NCI-H1436 treated with DMSO at 0.1 percent for 48 hours (cell line): ENCODE measurements at regions not wholly inside any gene's neighbourhood (a gene's known extent, or its start where the extent isn't known, plus 50 kb on each side); places are given as distances from the start of the nearest gene placed in this dataset.

Experiments used
- DNase-seq: peaks from one replicate; lab custom pipeline; 2025; lab: John Stamatoyannopoulos, UW

DNA sequence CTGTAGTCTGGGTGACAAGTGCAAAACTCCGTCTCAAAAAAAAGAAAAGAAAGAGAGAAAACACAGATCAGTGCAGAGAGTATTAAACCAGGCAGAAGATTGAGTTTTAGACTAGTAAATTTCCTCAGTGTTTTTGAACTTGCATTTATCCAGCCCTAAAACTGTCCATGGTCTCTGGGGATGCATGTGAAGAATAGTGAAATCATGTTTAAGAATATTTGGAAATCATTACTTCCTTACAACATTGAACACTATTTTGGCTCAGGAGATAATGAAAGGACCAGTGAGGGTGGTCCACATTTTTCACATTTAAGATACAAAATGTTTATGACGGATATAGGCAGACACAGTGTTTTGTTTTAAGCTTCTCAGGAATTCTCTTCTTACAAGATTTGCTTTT is 195.8 kb upstream of the RASGEF1B start:
- DNase-seq = no peak

DNA sequence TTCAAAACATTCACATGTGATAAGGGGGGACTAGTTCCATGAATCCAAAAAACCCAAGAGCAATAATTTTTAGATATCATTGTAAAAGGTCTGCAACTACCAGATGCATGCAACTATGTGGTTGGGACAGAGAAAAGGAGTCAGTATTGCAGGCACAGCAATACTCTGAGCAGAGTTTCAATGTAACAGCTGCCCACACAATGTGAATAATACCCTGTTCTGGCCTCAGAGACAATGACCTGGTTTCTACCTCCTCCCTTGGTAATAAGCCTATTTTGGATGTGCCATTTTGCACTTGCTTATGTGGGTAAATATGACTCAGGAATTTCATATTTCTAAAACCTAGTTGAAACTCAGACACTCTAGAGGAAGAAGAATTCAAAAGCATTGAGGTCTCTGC is 194.8 kb upstream of the RASGEF1B start:
- DNase-seq = no peak

DNA sequence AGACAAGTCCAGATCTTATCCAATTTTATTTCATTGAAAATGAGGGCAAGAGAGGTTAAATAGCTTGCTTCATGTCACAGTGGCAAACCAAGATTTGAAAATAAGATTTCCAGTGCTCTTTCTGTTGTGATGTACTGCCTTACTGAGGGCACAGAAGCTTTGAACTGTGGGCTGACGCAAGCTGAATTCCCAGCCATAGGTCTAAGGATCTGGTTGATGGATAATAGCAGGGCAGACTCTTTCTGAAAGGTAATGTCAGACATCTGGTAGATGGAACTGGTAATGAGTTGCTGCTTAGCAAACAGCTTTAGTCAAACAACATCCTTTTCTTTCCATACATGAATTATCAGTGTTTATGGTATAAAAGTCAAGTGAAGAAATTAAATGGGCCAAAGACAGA is 193.9 kb upstream of the RASGEF1B start:
- DNase-seq = no peak

DNA sequence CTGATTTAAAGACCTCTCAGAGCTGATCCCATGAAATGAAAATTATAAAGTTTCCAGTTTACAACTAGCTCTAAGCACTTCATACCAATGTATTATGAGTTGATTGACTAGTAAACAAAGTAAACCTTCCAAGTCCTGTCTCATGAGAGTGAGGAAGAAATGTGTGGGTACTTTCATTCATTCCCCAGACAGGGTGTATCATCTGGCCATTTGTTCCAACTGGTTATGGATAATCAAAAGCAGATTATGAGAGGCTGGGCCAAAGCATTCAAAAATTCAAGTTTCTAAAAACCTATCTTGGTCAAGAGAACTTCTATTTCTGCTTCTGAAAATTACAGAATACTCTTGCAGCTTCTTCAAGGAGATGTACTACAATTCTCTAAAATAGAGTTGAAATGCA is 193.3 kb upstream of the RASGEF1B start:
- DNase-seq = no peak

DNA sequence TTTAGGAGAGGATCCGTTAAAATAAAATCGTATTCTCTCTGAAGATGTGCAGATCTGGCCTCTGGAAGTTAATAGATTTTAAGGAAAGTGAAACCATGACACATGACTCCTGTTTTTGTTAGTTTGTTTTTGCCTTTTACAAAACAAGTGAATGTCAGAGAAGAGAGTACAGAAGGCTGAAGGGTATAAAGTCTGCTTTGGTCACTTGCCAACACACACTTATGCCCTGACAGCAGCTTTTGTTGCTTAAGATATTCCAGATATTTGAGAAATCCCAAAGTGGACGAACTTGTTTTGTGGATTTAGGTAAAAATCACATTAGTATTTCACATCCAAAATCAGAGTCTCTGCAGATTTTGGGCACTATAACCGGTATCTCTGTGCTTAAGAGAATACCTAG is 192.4 kb upstream of the RASGEF1B start:
- DNase-seq = no peak

DNA sequence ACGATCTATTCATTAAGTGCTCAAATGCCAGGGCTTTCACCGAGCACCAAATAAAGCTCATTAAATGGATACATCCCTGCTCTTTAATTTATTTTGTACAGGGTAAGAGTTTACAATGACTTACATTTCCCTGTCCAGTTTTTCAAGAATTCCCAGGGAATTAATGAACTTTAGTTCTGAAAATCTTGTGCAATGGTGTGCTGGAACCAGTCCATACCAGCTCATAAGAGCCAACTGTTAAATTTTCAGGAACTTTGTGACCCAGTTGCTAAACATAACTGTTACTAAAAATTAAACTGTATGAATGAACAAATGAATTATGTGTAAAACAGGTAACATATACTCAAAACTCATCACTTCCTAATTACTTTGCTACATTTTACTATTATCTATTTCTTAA is 191.7 kb upstream of the RASGEF1B start:
- no peak for DNase-seq

DNA sequence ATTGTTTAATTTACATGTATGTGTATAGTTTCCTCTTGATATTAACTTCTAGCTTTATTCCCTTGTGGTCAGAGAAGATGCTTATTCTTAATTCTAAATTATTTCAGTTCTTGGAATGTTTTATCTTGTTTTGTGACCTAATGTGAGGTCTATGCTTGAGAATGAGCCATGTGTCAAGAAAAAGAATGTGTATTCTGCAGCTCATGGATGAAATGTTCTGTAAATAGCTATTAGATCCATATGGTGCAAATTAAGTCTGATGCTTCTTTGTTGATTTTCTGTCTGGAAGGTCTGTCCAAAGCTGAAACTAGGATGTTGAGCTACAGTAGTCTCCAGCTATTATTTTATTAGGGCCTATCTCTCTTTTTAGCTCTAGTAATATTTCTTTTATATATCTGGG is 187.3 kb upstream of the RASGEF1B start:
- DNase-seq = no peak

DNA sequence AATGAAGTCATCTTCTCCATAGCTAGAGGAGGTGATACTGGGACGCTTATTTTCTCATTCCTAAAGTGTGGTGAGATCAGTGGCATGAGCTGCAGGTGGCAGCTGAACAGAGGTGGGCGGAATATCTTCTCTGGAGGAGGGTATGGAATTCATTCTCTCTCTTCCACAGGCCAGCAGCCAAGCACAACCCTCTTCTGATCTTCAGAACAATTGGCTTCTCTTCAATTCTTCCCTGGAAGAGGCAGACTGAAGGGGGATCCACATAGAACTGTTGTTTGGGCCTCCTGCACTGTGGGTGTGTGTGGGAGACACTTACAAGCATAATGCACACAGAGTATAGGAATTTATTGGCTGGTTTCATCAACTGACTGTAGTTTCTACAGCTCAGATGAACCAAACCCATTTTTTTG is 180.4 kb upstream of the RASGEF1B start:
- DNase-seq = no peak

DNA sequence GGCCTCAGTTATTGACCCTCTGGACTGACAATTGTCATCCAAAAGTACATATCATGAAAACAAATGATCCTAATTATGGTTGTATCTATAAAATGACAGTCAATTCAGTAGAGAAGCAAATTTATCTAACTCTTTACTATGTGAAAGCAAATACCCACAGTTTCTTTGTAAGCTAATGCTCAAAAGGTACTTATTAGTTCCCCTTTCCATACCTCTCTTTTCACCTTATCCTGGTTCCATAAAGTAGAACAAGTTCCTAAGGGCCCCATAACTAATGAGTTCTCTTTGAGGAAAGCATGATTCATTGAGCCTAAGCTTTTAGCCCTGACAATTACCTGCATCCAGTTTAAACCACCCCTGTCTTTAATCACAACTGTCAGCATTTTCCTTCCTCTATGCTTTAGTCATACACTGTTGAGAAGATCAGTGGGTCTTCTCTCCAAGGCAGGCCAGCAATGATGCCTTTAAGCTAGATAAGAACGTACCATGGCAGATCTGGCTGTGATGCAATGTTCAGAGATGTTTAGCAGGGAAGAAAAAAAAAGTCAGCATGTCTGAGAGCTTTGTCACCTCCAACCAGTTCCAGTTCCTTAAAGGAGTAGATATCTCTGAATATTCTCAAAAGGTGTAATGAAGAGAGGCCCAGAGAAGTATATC is 179.7 kb upstream of the RASGEF1B start:
- DNase-seq = no peak

DNA sequence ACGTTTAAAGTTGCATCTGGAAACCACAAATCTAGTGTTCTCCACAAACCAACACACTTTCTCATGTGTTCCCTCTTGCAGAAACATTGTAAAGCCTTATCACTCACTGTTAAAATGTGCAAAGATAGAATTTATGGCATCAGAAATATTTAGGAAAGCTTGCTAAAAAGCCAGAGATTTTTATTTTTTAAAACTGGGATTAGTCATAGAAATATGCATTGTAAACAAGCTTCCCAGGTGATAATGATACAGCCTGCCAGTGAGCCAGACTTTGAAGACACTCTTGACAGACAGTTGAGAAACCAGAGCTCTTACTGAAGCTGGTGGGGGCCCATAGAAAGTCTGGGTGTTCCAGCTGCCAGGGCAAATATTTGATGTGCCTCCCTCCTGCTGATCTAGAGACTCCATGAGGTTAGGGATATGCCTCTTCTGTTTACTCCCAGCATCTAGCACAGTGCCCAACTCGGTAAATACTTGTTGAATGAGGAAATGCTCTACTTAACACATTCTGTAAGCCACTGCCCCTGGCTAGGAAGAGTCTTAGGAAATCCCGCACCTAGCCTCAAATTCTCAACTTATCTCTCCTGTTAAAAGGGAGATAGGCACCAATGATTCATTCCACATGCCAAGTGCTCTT is 179.0 kb upstream of the RASGEF1B start:
- DNase-seq = no peak

DNA sequence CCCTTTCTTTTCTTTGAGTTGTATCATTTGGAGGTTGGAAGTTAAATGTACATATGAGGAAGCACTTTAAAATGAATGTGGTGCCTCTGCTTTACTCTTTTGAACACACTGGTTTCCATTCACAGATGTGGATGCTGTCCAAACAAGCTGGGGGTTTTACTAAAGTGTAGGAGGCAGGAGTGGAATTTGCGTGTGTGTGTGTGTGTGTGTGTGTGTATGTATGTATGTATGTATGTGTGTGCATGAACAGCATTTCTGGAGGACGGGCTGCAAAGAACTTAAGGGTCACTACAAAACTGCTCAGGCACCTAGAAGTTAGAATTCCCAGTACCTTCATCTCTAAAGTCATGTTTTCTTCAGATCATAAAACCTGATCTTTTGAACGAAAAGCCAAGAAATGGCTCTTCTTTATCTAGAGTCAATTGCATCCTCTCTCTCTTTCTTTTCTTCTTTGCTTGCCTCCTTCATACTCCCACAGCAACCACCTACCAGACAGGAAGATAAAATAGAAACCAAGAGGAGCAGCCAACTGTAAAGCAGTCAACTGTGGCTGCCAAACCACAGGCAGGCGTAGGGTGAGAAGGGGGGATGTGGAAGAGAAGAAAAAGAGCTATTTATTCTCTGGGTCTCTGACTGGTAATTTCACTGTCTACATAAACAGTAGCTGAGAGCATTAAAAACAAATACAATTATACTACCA is 177.0 kb upstream of the RASGEF1B start:
- DNase-seq = no peak

DNA sequence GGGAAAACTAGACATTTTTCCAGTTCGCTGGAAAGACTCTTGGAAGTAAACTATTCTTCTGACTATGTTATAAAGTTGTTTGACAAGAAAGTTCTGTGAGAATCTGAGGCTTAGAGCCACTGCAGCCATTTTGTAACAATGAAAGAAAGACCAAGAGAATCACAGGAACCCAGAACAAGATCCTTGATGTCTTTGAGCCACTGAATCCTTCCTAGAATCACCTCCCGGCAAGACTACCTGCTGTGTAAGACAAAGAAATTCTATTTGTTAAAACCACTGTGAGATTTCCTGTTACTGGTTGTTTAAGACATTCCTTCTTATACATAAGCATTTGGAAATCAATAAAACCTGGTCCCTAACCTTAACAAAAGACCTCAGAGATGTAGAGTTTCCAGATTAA is 175.7 kb upstream of the RASGEF1B start:
- DNase-seq = no peak

DNA sequence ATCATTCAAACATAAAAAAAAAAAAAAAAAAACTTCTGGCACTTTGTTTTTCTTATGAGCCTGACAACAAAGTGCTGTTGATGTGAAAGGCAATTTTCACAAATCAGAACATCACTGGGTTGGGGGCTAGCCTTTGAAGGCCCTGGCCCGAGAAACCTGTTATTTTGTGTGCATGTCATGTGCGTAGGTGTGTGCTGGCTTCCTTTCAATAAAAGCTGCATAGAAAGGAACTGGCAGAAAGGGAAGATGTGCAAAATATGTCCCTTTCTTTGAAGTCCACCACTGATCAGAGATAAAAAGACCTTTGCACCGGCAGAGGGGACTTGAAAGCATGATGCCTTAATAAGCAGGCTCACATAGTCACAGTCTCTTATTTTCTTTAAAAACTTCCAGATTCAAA is 170.8 kb upstream of the RASGEF1B start:
- no peak for DNase-seq

DNA sequence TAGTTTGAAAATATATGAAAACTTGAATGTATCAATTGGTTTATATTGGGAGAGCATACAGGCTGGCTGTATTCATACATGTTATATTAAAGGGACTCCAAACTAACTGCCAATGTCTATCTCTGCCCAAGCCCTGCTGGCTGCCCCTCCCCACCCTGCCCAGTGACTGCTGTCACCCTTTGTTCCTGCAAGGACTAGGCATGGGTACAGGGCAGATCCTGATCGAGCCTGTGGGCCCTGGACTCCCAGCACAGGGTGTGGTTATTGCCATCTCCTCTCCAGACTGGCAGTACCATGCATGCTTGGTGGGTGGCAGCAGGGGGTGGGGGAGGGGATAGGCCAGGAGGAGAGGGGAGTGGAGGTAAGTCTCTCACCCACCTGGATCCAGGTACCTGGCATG is 167.5 kb upstream of the RASGEF1B start:
- DNase-seq = no peak

DNA sequence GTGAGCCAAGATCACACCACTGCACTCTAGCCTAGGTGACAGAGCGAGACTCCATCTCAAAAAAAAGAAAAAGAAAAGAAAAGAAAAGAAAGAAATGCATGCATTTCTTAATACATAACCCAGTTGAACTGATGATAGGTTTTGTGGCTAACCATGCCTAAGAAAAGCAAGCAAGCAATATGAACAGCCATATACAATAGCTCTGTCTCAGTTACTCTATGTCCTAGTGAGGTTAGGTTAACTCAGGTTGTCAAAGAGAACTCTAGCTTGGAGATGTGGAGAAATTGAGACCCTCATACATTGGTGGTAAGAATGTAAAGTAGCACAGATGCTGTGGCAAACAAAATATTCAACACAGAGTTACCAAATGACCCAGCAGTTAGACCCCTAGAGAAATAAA is 167.0 kb upstream of the RASGEF1B start:
- DNase-seq = no peak

DNA sequence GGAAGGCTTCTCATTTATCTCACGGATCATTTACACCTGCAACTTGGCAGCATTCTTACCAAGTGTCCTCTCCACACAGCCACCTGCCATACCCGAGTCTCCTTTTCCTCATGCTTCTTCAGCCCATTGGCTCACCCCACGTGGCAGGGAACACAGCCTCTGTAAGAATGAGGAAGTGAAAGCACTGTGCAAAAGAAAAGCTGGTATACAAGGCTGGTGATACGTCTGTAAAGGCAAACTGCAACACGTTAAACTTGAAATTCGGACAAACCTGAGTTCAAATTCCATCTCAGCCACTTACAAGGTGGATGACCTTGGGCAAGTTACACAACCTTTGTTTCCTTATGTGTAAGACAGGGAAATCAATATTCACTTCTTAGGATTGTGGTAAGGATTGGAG is 164.0 kb upstream of the RASGEF1B start:
- no peak for DNase-seq

DNA sequence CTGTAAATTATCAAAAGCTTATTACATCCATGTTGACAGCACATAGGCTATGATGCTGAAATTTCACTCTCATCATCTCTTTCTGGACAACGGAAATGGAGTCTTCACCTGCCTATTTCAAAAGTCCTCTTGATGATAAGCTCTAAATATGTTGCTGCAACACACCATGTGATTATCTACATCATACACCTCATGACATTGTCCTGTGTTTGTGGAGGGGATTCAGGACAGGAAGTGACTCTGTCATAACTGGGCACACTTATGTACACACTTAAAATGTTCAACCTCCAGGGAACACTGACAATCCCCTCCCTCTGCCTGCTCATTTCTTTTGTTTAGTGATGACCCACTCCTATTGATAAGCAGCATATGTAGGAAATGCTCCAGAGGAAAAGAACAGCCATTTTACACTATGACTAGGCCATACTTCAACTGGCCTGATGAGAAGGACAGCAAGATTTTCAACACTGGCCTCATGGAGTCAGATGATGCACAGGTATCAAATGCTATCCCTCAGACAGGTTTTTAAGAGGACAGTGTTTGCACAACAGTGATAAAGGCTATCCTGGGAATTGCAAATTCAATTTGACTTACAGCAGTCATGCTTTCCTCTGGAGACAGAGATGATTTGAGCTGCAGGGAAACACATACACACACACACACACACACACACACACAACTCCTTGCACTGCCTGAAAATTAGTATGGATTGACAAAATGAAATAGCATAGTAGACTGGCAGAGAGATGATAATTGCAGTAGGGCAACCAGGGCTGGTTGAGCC is 163.3 kb upstream of the RASGEF1B start:
- DNase-seq = no peak

DNA sequence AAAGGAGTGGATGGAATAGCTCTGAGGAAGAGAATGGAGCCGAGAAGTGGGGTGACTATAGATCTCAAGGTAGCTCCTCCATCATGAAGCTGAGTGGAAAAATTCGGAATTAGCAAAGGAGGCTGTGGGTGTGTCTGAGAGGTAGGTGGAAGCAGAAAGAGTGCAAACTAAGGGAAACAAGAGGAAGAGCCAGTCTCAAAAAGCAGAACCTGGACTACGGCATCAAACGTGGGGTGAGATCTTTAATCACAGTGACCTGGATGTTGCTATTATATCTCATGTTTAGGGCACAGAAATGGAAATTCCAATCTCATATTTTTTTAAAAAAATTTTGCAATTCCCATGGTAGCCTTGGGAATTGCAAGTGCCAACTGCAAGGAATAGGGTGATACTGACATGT is 162.5 kb upstream of the RASGEF1B start:
- no peak for DNase-seq

DNA sequence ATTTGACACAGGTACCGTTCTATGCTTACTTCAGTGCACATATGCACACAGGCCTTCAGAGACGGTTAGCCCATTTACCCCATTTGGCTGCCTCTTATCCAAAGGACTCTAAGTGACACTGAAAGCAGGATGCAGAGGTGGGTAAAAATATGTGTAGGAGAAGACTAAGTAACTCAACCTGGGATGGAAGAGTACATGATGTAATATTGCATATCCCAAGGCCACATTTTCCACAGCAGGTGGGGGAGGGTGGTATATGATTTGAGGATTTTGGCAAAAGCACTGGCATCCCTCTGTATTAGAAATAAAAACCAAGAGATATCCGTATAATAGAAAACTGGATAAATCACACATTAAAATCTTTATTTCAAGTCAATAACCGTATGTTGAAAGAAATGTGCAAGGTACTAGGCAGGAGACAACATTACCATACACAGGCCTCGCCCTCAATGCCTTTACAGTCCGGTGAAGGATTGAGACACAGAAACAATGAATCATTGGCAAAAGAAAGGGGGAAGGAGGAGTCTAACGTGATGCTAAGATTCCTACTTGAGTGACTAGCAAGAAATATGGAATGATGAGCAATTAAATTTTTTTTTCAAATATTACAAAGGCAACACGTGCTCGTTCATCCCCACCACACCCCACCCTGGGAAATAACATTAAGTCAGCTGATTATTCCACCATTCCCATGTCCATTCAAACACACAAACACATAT is 161.0 kb upstream of the RASGEF1B start:
- DNase-seq = no peak

DNA sequence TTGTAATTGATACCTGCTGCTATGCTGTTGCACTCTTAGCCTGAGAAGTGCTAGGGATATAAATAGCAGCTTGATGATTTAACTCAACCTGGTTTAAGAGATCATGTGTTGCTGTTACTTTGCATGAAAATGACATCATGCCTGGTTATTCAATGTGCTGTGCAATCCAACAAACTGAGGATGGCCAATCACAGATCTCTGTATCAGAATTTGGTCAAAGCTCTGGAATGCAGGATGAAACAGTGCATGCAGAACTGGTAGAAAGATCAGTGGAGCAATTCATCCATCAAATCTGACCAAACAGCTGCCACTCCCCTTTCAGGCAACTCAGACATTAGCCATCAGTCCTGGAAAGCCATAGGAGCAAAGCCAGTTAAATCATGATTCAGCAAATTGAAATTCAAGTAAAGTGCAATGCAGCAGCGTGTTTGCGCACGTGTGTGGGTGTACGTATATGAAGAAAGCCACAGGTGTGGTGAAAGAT is 160.3 kb upstream of the RASGEF1B start:
- DNase-seq = no peak

DNA sequence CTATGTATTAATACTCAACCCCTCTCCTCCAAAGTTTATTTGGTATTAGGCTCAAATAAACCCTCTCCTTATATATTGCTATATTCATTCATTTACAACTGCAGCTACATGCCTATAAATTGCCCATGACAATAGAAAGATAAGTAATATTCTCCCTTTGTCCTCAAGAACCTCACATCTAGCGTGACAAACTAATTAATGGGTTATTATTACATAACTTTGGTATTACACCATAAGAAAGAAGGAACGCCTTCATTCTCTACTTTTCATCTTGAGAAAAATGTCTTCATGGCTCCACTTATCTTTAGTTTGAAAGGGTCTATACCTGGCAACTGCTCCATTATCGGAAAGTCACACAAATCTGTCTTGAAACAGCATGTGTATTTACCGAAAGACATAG is 157.7 kb upstream of the RASGEF1B start:
- DNase-seq = no peak

DNA sequence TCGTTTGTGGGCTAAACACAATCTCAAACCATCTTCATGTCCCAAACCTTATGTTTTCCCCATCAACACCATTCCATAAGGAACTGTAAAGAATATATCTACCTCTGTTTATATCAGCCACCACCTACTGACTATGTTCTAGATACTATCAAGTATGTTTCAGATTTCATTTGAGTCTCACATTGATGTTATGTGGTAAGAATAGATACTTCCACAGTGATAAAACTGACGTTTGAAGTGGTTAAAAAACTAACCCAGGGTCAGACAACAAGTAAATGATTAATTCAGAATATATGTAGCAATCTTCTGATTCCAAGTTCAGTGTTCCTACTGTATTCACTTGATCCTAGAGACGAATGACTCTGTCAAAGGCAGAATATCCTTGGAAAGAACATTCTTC is 156.8 kb upstream of the RASGEF1B start:
- DNase-seq = no peak
